HL-60 (cell line): ENCODE measurements at regions not wholly inside any gene's neighbourhood (a gene's known extent, or its start where the extent isn't known, plus 50 kb on each side); places are given as distances from the start of the nearest gene placed in this dataset.

Experiments used
- DNase-seq, 2 experiments: peaks; one replicate each; pipeline ENCODE4 v3.0.0-alpha.2; 2010 to 2020; ENCODE audit warnings: low read depth in 1 of 2, low spot score in 1 of 2
- H3K27ac ChIP-seq: fragments of 250-450 bp; sonication (Bioruptor Pico); replicated peaks from 2 replicates; pipeline ENCODE4 v1.5.1; 2020; ENCODE audit warnings: mild to moderate bottlenecking, moderate library complexity
- H3K27me3 ChIP-seq: fragments of 250-450 bp; sonication (Bioruptor Pico); 2 replicates; pipeline ENCODE4 v1.5.1; 2021; ENCODE audit warnings: mild to moderate bottlenecking, moderate library complexity; ENCODE audit not compliant: insufficient read depth, poor library complexity, severe bottlenecking
- H3K4me3 ChIP-seq: replicated peaks from 2 replicates; pipeline ENCODE4 v1.5.1; 2011; ENCODE audit warnings: mild to moderate bottlenecking, control low read depth, low read length; ENCODE audit not compliant: insufficient read depth
- CTCF ChIP-seq: IDR thresholded peaks from one replicate; pipeline ENCODE4 v1.5.1; 2011; ENCODE audit warnings: low read length, control low read depth, inconsistent platforms; ENCODE audit not compliant: insufficient read depth
- GABPA ChIP-seq: IDR thresholded peaks from 2 replicates; pipeline ENCODE4 v1.6.1; 2012; ENCODE audit warnings: low read depth
- POLR2AphosphoS5 ChIP-seq: IDR thresholded peaks from 2 replicates; pipeline ENCODE4 v1.6.1; 2012; ENCODE audit warnings: low read depth
- REST ChIP-seq: IDR thresholded peaks from 2 replicates; pipeline ENCODE4 v1.6.1; 2012; ENCODE audit warnings: low read depth; ENCODE audit not compliant: insufficient replicate concordance
- SPI1 ChIP-seq: IDR thresholded peaks from 2 replicates; pipeline ENCODE4 v1.6.1; 2012; ENCODE audit warnings: low read depth, mild to moderate bottlenecking, borderline replicate concordance

- TF ChIP-seq SPI1 (no peak), CTCF (no peak), POLR2AphosphoS5 (no peak), REST (no peak), GABPA (no peak)
- Histone ChIP-seq H3K27ac (no peak overlapping the region), H3K4me3 (no peak overlapping the region), H3K27me3 (peaks cover 5% of the 10 kb centered on the region)
- DNase-seq, result no peak
These were observed 101.1 kb upstream of the ZC3H11B start for GRCh38 chr1:219713981-219714381.

- H3K27me3 ChIP-seq, result peaks cover 5% of the 10 kb centered on the region
- no peak overlapping the region for H3K27ac ChIP-seq
- no peak for TF ChIP-seq REST
- TF ChIP-seq POLR2AphosphoS5, result no peak
- no peak for TF ChIP-seq SPI1
- TF ChIP-seq CTCF, result no peak
- no peak for TF ChIP-seq GABPA
- no peak overlapping the region for H3K4me3 ChIP-seq
- DNase-seq, result no peak
These were observed 99.6 kb upstream of the ZC3H11B start for GRCh38 chr1:219712506-219712905.

- H3K27ac ChIP-seq, result no peak overlapping the region
- H3K27me3 ChIP-seq, result peaks cover 5% of the 10 kb centered on the region
- DNase-seq, result no peak
- TF ChIP-seq POLR2AphosphoS5, result no peak
- no peak for TF ChIP-seq GABPA
- no peak for TF ChIP-seq REST
- H3K4me3 ChIP-seq, result no peak overlapping the region
These were observed 97.8 kb upstream of the ZC3H11B start for GRCh38 chr1:219710529-219711194.
